HepG2 (cell line): ENCODE measurements at regions not wholly inside any gene's neighbourhood (a gene's known extent, or its start where the extent isn't known, plus 50 kb on each side); places are given as distances from the start of the nearest gene placed in this dataset.

ENCODE experiments used
- AHR ChIP-seq: IDR thresholded peaks from 2 replicates; pipeline ENCODE4 v1.6.1; 2018; ENCODE audit warnings: missing genetic modification reagents, missing compliant biosample characterization
- ATF7 ChIP-seq, 2 experiments: fragments of 450-650 bp in 1 of 2; sonication (generic) in 1 of 2; formaldehyde crosslinking in 1 of 2; IDR thresholded peaks; 2 replicates each; pipeline versions ENCODE4 v1.4.0 to v1.6.1; 2016 to 2020; ENCODE audit warnings: antibody characterized with exemption in 1 of 2, mild to moderate bottlenecking in 1 of 2, missing genetic modification reagents in 1 of 2
- CHCHD3 ChIP-seq: sonication (generic); formaldehyde crosslinking; IDR thresholded peaks from 2 replicates; pipeline ENCODE4 v1.8.0; 2022; ENCODE audit warnings: mild to moderate bottlenecking, missing genetic modification reagents, moderate library complexity
- ESRRA ChIP-seq: sonication (generic); formaldehyde crosslinking; IDR thresholded peaks from 2 replicates; pipeline ENCODE4 v1.5.1; 2020; ENCODE audit warnings: mild to moderate bottlenecking, low read depth, missing genetic modification reagents
- FOXK1 ChIP-seq: sonication (generic); formaldehyde crosslinking; IDR thresholded peaks from 2 replicates; pipeline ENCODE4 v1.4.0; 2020; ENCODE audit warnings: low read depth, missing genetic modification reagents, borderline replicate concordance
- FOXO1 ChIP-seq: sonication (generic); formaldehyde crosslinking; IDR thresholded peaks from 2 replicates; pipeline ENCODE4 v1.4.0; 2020; ENCODE audit warnings: missing genetic modification reagents
- GABPA ChIP-seq, 2 experiments: IDR thresholded peaks; 2 replicates each; pipeline ENCODE4 v1.6.1; 2011 to 2016; ENCODE audit warnings: low read depth in 2 of 2, low read length in 1 of 2, missing biosample characterization in 1 of 2, missing genetic modification characterization in 1 of 2
- JUNB ChIP-seq: sonication (generic); formaldehyde crosslinking; IDR thresholded peaks from 2 replicates; pipeline ENCODE4 v1.8.0; 2022; ENCODE audit warnings: missing genetic modification reagents, mild to moderate bottlenecking, borderline replicate concordance
- KAT8 ChIP-seq: IDR thresholded peaks from 2 replicates; pipeline ENCODE4 v1.6.1; 2016; ENCODE audit warnings: missing genetic modification reagents, missing compliant biosample characterization
- KLF12 ChIP-seq: sonication (generic); formaldehyde crosslinking; IDR thresholded peaks from 2 replicates; pipeline ENCODE4 v1.4.0; 2020; ENCODE audit warnings: missing genetic modification reagents, borderline replicate concordance
- MTF1 ChIP-seq: sonication (generic); formaldehyde crosslinking; IDR thresholded peaks from 2 replicates; pipeline ENCODE4 v1.5.0; 2020; ENCODE audit warnings: missing genetic modification reagents
- REXO4 ChIP-seq: sonication (generic); formaldehyde crosslinking; IDR thresholded peaks from 2 replicates; pipeline ENCODE4 v1.8.0; 2022; ENCODE audit warnings: missing genetic modification reagents, mild to moderate bottlenecking, borderline replicate concordance
- RXRB ChIP-seq: IDR thresholded peaks from 2 replicates; pipeline ENCODE4 v1.6.1; 2016; ENCODE audit warnings: borderline replicate concordance, missing genetic modification reagents, missing compliant biosample characterization
- SALL1 ChIP-seq: sonication (generic); formaldehyde crosslinking; IDR thresholded peaks from 2 replicates; pipeline ENCODE4 v1.8.0; 2022; ENCODE audit warnings: mild to moderate bottlenecking, missing genetic modification reagents
- SAP130 ChIP-seq: IDR thresholded peaks from 2 replicates; pipeline ENCODE4 v1.6.1; 2016; ENCODE audit warnings: low read depth
- SP140L ChIP-seq: sonication (generic); formaldehyde crosslinking; IDR thresholded peaks from 2 replicates; pipeline ENCODE4 v1.4.0; 2020; ENCODE audit warnings: missing genetic modification reagents, borderline replicate concordance
- TGIF2 ChIP-seq: IDR thresholded peaks from 2 replicates; pipeline ENCODE4 v1.6.1; 2016; ENCODE audit warnings: control low read depth, missing compliant biosample characterization
- WIZ ChIP-seq: sonication (generic); formaldehyde crosslinking; IDR thresholded peaks from 2 replicates; pipeline ENCODE4 v1.5.1; 2020; ENCODE audit warnings: mild to moderate bottlenecking, missing genetic modification reagents
- ZNF138 ChIP-seq: sonication (generic); formaldehyde crosslinking; IDR thresholded peaks from 2 replicates; pipeline ENCODE4 v1.5.0; 2020; ENCODE audit warnings: mild to moderate bottlenecking, low read depth, missing genetic modification reagents
- ZNF232 ChIP-seq: sonication (generic); formaldehyde crosslinking; IDR thresholded peaks from 2 replicates; pipeline ENCODE4 v1.4.0; 2020; ENCODE audit warnings: missing genetic modification reagents, borderline replicate concordance
- TF ChIP-seq, protein P1 (sequence below): sonication (generic); formaldehyde crosslinking; IDR thresholded peaks from 2 replicates; pipeline ENCODE4 v1.4.0; 2020; ENCODE audit warnings: missing genetic modification reagents
- TF ChIP-seq, protein P2 (sequence below): sonication (generic); formaldehyde crosslinking; IDR thresholded peaks from 2 replicates; pipeline ENCODE4 v1.4.0; 2020; ENCODE audit warnings: mild to moderate bottlenecking, low read depth, missing genetic modification reagents
- TF ChIP-seq, protein P3 (sequence below): IDR thresholded peaks from 2 replicates; pipeline ENCODE4 v1.6.1; 2018; ENCODE audit warnings: missing genetic modification reagents
- TF ChIP-seq, protein P4 (sequence below): IDR thresholded peaks from 2 replicates; pipeline ENCODE4 v1.6.1; 2016
- TF ChIP-seq, protein P5 (sequence below): sonication (generic); formaldehyde crosslinking; IDR thresholded peaks from 2 replicates; pipeline ENCODE4 v1.4.0; 2020; ENCODE audit warnings: missing genetic modification reagents

DNA sequence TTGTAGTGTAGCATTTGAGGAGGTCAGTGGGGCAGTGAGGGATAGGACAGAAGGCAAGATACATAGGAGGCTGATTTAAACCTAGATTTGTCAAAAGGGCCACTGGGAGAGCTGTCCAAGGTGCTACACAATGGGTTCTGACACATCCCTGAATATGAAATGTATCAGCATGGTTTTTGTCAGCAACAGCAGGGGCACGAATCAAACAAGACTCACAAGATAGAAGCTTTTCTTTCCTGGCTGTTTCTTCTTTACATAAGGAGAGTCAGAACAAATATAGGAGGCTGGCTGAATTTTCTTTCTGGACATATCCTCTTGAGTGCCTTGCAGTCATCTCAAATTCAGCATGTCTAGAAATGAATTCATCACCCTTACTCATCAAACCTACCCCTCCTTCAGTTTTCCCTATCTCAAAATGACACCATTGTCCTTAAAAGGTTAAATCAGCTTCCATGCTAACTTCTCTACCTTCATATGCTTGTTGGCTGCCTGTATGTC, 130.5 kb downstream of the NPIPB5 start (continued):
- TF ChIP-seq ATF7 (IDR thresholded peaks at IDR 0.05) (no peak), ATF7 (CRISPR knock-in tag; IDR thresholded peaks at IDR 0.05) (no peak), ESRRA (CRISPR knock-in tag) (no peak), SP140L (CRISPR knock-in tag) (no peak), TGIF2 (CRISPR knock-in tag) (peak; percentile 63; the same call in 1 of the 2 replicates), GABPA (IDR thresholded peaks at IDR 0.05; ENCODE audit: low read depth, low read length) (no peak), GABPA (CRISPR knock-in tag; IDR thresholded peaks at IDR 0.05; ENCODE audit: low read depth) (0 out of 2 replicates have a peak, but pooled peaks have one; percentile 17), CHCHD3 (peak; percentile 66; the same call in 1 of the 2 replicates), JUNB (CRISPR knock-in tag) (0 out of 2 replicates have a peak, but pooled peaks have one; percentile 28), SAP130 (CRISPR knock-in tag) (0 out of 2 replicates have a peak, but pooled peaks have one; percentile 44), FOXK1 (CRISPR knock-in tag) (peak; percentile 67; the same call in 1 of the 2 replicates), REXO4 (no peak), SALL1 (peak; percentile 15; the same call in 1 of the 2 replicates), KLF12 (CRISPR knock-in tag) (0 out of 2 replicates have a peak, but pooled peaks have one; percentile 49), MTF1 (peak; percentile 72; the same call in 1 of the 2 replicates), ZNF138 (CRISPR knock-in tag) (no peak), KAT8 (CRISPR knock-in tag) (0 out of 2 replicates have a peak, but pooled peaks have one; percentile 27), WIZ (peak; percentile 93), AHR (no peak), FOXO1 (0 out of 2 replicates have a peak, but pooled peaks have one; percentile 8), RXRB (CRISPR knock-in tag) (peak; percentile 55), ZNF232 (CRISPR knock-in tag) (peak; percentile 83; the same call in 1 of the 2 replicates)
- TF ChIP-seq, protein P1, sequence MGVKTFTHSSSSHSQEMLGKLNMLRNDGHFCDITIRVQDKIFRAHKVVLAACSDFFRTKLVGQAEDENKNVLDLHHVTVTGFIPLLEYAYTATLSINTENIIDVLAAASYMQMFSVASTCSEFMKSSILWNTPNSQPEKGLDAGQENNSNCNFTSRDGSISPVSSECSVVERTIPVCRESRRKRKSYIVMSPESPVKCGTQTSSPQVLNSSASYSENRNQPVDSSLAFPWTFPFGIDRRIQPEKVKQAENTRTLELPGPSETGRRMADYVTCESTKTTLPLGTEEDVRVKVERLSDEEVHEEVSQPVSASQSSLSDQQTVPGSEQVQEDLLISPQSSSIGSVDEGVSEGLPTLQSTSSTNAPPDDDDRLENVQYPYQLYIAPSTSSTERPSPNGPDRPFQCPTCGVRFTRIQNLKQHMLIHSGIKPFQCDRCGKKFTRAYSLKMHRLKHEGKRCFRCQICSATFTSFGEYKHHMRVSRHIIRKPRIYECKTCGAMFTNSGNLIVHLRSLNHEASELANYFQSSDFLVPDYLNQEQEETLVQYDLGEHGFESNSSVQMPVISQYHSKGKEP (CRISPR knock-in tag), result peak; percentile 42; the same call in 1 of the 2 replicates
- TF ChIP-seq, protein P2, sequence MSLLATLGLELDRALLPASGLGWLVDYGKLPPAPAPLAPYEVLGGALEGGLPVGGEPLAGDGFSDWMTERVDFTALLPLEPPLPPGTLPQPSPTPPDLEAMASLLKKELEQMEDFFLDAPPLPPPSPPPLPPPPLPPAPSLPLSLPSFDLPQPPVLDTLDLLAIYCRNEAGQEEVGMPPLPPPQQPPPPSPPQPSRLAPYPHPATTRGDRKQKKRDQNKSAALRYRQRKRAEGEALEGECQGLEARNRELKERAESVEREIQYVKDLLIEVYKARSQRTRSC, result 0 out of 2 replicates have a peak, but pooled peaks have one; percentile 56
- TF ChIP-seq, protein P3, sequence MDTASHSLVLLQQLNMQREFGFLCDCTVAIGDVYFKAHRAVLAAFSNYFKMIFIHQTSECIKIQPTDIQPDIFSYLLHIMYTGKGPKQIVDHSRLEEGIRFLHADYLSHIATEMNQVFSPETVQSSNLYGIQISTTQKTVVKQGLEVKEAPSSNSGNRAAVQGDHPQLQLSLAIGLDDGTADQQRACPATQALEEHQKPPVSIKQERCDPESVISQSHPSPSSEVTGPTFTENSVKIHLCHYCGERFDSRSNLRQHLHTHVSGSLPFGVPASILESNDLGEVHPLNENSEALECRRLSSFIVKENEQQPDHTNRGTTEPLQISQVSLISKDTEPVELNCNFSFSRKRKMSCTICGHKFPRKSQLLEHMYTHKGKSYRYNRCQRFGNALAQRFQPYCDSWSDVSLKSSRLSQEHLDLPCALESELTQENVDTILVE (CRISPR knock-in tag), result peak; percentile 73; the same call in 1 of the 2 replicates
- TF ChIP-seq, protein P4, sequence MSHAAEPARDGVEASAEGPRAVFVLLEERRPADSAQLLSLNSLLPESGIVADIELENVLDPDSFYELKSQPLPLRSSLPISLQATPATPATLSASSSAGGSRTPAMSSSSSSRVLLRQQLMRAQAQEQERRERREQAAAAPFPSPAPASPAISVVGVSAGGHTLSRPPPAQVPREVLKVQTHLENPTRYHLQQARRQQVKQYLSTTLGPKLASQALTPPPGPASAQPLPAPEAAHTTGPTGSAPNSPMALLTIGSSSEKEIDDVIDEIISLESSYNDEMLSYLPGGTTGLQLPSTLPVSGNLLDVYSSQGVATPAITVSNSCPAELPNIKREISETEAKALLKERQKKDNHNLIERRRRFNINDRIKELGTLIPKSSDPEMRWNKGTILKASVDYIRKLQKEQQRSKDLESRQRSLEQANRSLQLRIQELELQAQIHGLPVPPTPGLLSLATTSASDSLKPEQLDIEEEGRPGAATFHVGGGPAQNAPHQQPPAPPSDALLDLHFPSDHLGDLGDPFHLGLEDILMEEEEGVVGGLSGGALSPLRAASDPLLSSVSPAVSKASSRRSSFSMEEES, result peak; percentile 73
- TF ChIP-seq, protein P5, sequence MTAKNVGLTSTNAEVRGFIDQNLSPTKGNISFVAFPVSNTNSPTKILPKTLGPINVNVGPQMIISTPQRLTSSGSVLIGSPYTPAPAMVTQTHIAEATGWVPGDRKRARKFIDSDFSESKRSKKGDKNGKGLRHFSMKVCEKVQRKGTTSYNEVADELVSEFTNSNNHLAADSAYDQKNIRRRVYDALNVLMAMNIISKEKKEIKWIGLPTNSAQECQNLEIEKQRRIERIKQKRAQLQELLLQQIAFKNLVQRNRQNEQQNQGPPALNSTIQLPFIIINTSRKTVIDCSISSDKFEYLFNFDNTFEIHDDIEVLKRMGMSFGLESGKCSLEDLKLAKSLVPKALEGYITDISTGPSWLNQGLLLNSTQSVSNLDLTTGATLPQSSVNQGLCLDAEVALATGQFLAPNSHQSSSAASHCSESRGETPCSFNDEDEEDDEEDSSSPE (CRISPR knock-in tag), result 0 out of 2 replicates have a peak, but pooled peaks have one; percentile 6
